HepG2 (cell line): ENCODE measurements at regions not wholly inside any gene's neighbourhood (a gene's known extent, or its start where the extent isn't known, plus 50 kb on each side); places are given as distances from the start of the nearest gene placed in this dataset.

ENCODE experiments used
- BRCA1 ChIP-seq: sonication (generic); formaldehyde crosslinking; IDR thresholded peaks from 2 replicates; pipeline ENCODE4 v1.4.0; 2020; ENCODE audit warnings: missing genetic modification reagents
- CREB1 ChIP-seq, 2 experiments: fragments of 450-650 bp in 1 of 2; IDR thresholded peaks; 2 replicates each; pipeline ENCODE4 v1.6.1; 2016 to 2017; ENCODE audit warnings: control low read depth in 1 of 2, mild to moderate bottlenecking in 1 of 2, missing compliant biosample characterization in 1 of 2, missing genetic modification characterization in 1 of 2
- PHF5A ChIP-seq: IDR thresholded peaks from one replicate; pipeline ENCODE4 v1.6.1; 2018; ENCODE audit warnings: low read depth, missing genetic modification reagents; ENCODE audit not compliant: unreplicated experiment
- SIX4 ChIP-seq: sonication (generic); formaldehyde crosslinking; IDR thresholded peaks from 2 replicates; pipeline ENCODE4 v1.4.0; 2020; ENCODE audit warnings: missing genetic modification reagents
- SUZ12 ChIP-seq: fragments of 150-350 bp; IDR thresholded peaks from 2 replicates; pipeline ENCODE4 v1.6.1; 2014; ENCODE audit warnings: low read depth, low read length
- ZBTB3 ChIP-seq: sonication (generic); formaldehyde crosslinking; IDR thresholded peaks from 2 replicates; pipeline ENCODE4 v1.4.0; 2020; ENCODE audit warnings: low read depth, mild to moderate bottlenecking, moderate library complexity, missing genetic modification reagents, borderline replicate concordance
- TF ChIP-seq, protein P1 (sequence below): sonication (generic); formaldehyde crosslinking; IDR thresholded peaks from 2 replicates; pipeline ENCODE4 v1.5.0; 2020; ENCODE audit warnings: mild to moderate bottlenecking, missing genetic modification reagents, moderate library complexity
- TF ChIP-seq, protein P2 (sequence below): sonication (generic); formaldehyde crosslinking; IDR thresholded peaks from 2 replicates; pipeline ENCODE4 v1.4.0; 2020; ENCODE audit warnings: missing genetic modification reagents, borderline replicate concordance
- TF ChIP-seq, protein P3 (sequence below): IDR thresholded peaks from 2 replicates; pipeline ENCODE4 v1.6.1; 2016; ENCODE audit warnings: control low read depth

DNA sequence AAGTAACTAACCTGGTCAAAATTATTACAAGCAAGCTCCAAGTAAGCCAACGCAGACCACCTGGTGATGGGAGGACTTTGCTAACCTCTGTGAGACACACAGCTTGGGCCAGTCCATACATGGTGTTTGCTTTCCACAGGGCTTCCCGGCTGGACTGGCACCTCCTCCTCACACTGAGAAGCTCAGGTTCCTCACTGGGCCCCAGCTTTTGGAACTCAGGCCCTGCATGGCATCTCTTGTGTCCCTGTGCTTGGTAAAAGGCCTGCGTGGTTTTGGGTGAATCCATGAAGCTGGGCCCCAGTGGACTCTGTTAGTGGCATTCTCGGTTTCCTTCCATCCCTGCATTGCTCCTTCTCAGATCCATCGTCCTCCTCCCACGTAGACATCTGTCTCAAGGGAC, 123.4 kb downstream of the VAPA start:
- TF ChIP-seq, protein P1, sequence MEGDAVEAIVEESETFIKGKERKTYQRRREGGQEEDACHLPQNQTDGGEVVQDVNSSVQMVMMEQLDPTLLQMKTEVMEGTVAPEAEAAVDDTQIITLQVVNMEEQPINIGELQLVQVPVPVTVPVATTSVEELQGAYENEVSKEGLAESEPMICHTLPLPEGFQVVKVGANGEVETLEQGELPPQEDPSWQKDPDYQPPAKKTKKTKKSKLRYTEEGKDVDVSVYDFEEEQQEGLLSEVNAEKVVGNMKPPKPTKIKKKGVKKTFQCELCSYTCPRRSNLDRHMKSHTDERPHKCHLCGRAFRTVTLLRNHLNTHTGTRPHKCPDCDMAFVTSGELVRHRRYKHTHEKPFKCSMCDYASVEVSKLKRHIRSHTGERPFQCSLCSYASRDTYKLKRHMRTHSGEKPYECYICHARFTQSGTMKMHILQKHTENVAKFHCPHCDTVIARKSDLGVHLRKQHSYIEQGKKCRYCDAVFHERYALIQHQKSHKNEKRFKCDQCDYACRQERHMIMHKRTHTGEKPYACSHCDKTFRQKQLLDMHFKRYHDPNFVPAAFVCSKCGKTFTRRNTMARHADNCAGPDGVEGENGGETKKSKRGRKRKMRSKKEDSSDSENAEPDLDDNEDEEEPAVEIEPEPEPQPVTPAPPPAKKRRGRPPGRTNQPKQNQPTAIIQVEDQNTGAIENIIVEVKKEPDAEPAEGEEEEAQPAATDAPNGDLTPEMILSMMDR (CRISPR knock-in tag): no peak
- TF ChIP-seq PHF5A (CRISPR knock-in tag) (no peak), BRCA1 (CRISPR knock-in tag) (no peak), SIX4 (CRISPR knock-in tag) (no peak), SUZ12 (no peak), CREB1 (IDR thresholded peaks at IDR 0.05) (no peak), CREB1 (CRISPR knock-in tag; IDR thresholded peaks at IDR 0.05) (no peak), ZBTB3 (CRISPR knock-in tag) (no peak)
- TF ChIP-seq, protein P2, sequence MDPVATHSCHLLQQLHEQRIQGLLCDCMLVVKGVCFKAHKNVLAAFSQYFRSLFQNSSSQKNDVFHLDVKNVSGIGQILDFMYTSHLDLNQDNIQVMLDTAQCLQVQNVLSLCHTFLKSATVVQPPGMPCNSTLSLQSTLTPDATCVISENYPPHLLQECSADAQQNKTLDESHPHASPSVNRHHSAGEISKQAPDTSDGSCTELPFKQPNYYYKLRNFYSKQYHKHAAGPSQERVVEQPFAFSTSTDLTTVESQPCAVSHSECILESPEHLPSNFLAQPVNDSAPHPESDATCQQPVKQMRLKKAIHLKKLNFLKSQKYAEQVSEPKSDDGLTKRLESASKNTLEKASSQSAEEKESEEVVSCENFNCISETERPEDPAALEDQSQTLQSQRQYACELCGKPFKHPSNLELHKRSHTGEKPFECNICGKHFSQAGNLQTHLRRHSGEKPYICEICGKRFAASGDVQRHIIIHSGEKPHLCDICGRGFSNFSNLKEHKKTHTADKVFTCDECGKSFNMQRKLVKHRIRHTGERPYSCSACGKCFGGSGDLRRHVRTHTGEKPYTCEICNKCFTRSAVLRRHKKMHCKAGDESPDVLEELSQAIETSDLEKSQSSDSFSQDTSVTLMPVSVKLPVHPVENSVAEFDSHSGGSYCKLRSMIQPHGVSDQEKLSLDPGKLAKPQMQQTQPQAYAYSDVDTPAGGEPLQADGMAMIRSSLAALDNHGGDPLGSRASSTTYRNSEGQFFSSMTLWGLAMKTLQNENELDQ (CRISPR knock-in tag): no peak
- TF ChIP-seq, protein P3, sequence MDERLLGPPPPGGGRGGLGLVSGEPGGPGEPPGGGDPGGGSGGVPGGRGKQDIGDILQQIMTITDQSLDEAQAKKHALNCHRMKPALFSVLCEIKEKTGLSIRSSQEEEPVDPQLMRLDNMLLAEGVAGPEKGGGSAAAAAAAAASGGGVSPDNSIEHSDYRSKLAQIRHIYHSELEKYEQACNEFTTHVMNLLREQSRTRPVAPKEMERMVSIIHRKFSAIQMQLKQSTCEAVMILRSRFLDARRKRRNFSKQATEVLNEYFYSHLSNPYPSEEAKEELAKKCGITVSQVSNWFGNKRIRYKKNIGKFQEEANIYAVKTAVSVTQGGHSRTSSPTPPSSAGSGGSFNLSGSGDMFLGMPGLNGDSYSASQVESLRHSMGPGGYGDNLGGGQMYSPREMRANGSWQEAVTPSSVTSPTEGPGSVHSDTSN (CRISPR knock-in tag): no peak
